ENCODE measurements at regions not wholly inside any gene's neighbourhood (a gene's known extent, or its start where the extent isn't known, plus 50 kb on each side); places are given as distances from the start of the nearest gene placed in this dataset.

GRCh38 chr6:8277769-8278168 lies 157.6 kb downstream of the SLC35B3 start:
- DNase-seq (ENCODE audit: low read depth, low spot score) = no peak
- no peaks in the 10 kb centered on the region for H3K9me3 ChIP-seq (ENCODE audit: insufficient read depth, low read length)
- TF ChIP-seq SUZ12 (IDR thresholded peaks at IDR 0.05; ENCODE audit: extremely low read depth, insufficient read depth, insufficient read length) (no peak), ZNF274 (IDR thresholded peaks at IDR 0.05; ENCODE audit: low read depth, low read length) (no peak), YY1 (IDR thresholded peaks at IDR 0.05; ENCODE audit: insufficient read depth, insufficient read length) (no peak)

GRCh38 chr6:8276148-8276547 lies 159.2 kb downstream of the SLC35B3 start:
- H3K4me3 ChIP-seq (ENCODE audit: insufficient read length, low read depth) = no peak overlapping the region
- no peak for TF ChIP-seq YY1 (IDR thresholded peaks at IDR 0.05; ENCODE audit: insufficient read depth, insufficient read length)
- no peak for TF ChIP-seq ZNF274 (IDR thresholded peaks at IDR 0.05; ENCODE audit: low read depth, low read length)
- no peak for TF ChIP-seq SUZ12 (IDR thresholded peaks at IDR 0.05; ENCODE audit: extremely low read depth, insufficient read depth, insufficient read length)
- no peaks in the 10 kb centered on the region for H3K27me3 ChIP-seq (ENCODE audit: insufficient read depth, insufficient read length)
- H3K36me3 ChIP-seq (ENCODE audit: insufficient read depth, insufficient read length, low read length) = no peaks in the 10 kb centered on the region
- no peaks in the 10 kb centered on the region for H3K4me1 ChIP-seq (ENCODE audit: insufficient read depth, insufficient read length)
- H3K9ac ChIP-seq (ENCODE audit: insufficient read length, low read depth) = no peak overlapping the region
- no peak for DNase-seq (ENCODE audit: low read depth, low spot score)
- H3K9me3 ChIP-seq (ENCODE audit: insufficient read depth, low read length) = no peaks in the 10 kb centered on the region

More at GRCh38 chr6:8277769-8278168, 157.6 kb downstream of the SLC35B3 start:
- no peak overlapping the region for H3K4me3 ChIP-seq (ENCODE audit: insufficient read length, low read depth)
- no peaks in the 10 kb centered on the region for H3K27me3 ChIP-seq (ENCODE audit: insufficient read depth, insufficient read length)
- no peaks in the 10 kb centered on the region for H3K36me3 ChIP-seq (ENCODE audit: insufficient read depth, insufficient read length, low read length)
- no peaks in the 10 kb centered on the region for H3K4me1 ChIP-seq (ENCODE audit: insufficient read depth, insufficient read length)
- no peak overlapping the region for H3K9ac ChIP-seq (ENCODE audit: insufficient read length, low read depth)

- no peaks in the 10 kb centered on the region for H3K9me3 ChIP-seq (ENCODE audit: insufficient read depth, low read length)
- no peak overlapping the region for H3K4me3 ChIP-seq (ENCODE audit: insufficient read length, low read depth)
- no peak overlapping the region for H3K9ac ChIP-seq (ENCODE audit: insufficient read length, low read depth)
- no peaks in the 10 kb centered on the region for H3K36me3 ChIP-seq (ENCODE audit: insufficient read depth, insufficient read length, low read length)
- TF ChIP-seq ZNF274 (IDR thresholded peaks at IDR 0.05; ENCODE audit: low read depth, low read length) = no peak
- no peak for TF ChIP-seq YY1 (IDR thresholded peaks at IDR 0.05; ENCODE audit: insufficient read depth, insufficient read length)
- no peak for TF ChIP-seq SUZ12 (IDR thresholded peaks at IDR 0.05; ENCODE audit: extremely low read depth, insufficient read depth, insufficient read length)
- H3K27me3 ChIP-seq (ENCODE audit: insufficient read depth, insufficient read length) = no peaks in the 10 kb centered on the region
- H3K4me1 ChIP-seq (ENCODE audit: insufficient read depth, insufficient read length) = no peaks in the 10 kb centered on the region
- no peak for DNase-seq (ENCODE audit: low read depth, low spot score)
Measured at GRCh38 chr6:8275667-8276066, 159.7 kb downstream of the SLC35B3 start.

- DNase-seq (ENCODE audit: low read depth, low spot score) = no peak
- H3K9me3 ChIP-seq (ENCODE audit: insufficient read depth, low read length) = 0 out of 2 replicates have a peak, but pooled peaks cover 2% of the 10 kb centered on the region
- no peaks in the 10 kb centered on the region for H3K36me3 ChIP-seq (ENCODE audit: insufficient read depth, insufficient read length, low read length)
- no peaks in the 10 kb centered on the region for H3K27me3 ChIP-seq (ENCODE audit: insufficient read depth, insufficient read length)
- no peak overlapping the region for H3K4me3 ChIP-seq (ENCODE audit: insufficient read length, low read depth)
- no peak overlapping the region for H3K9ac ChIP-seq (ENCODE audit: insufficient read length, low read depth)
- TF ChIP-seq ZNF274 (IDR thresholded peaks at IDR 0.05; ENCODE audit: low read depth, low read length) (no peak), SUZ12 (IDR thresholded peaks at IDR 0.05; ENCODE audit: extremely low read depth, insufficient read depth, insufficient read length) (no peak), YY1 (IDR thresholded peaks at IDR 0.05; ENCODE audit: insufficient read depth, insufficient read length) (no peak)
- H3K4me1 ChIP-seq (ENCODE audit: insufficient read depth, insufficient read length) = no peaks in the 10 kb centered on the region
Measured at GRCh38 chr6:8274226-8274625, 161.1 kb downstream of the SLC35B3 start.

- H3K9me3 ChIP-seq (ENCODE audit: insufficient read depth, low read length) = 0 out of 2 replicates have a peak, but pooled peaks cover 5% of the 10 kb centered on the region
- H3K4me1 ChIP-seq (ENCODE audit: insufficient read depth, insufficient read length) = no peaks in the 10 kb centered on the region
- H3K27me3 ChIP-seq (ENCODE audit: insufficient read depth, insufficient read length) = no peaks in the 10 kb centered on the region
- H3K36me3 ChIP-seq (ENCODE audit: insufficient read depth, insufficient read length, low read length) = no peaks in the 10 kb centered on the region
- DNase-seq (ENCODE audit: low read depth, low spot score) = no peak
- no peak overlapping the region for H3K9ac ChIP-seq (ENCODE audit: insufficient read length, low read depth)
- no peak for TF ChIP-seq ZNF274 (IDR thresholded peaks at IDR 0.05; ENCODE audit: low read depth, low read length)
- TF ChIP-seq YY1 (IDR thresholded peaks at IDR 0.05; ENCODE audit: insufficient read depth, insufficient read length) = no peak
- TF ChIP-seq SUZ12 (IDR thresholded peaks at IDR 0.05; ENCODE audit: extremely low read depth, insufficient read depth, insufficient read length) = no peak
- H3K4me3 ChIP-seq (ENCODE audit: insufficient read length, low read depth) = no peak overlapping the region
Measured at GRCh38 chr6:8269872-8270454, 165.4 kb downstream of the SLC35B3 start.

- Histone ChIP-seq H3K36me3 (ENCODE audit: insufficient read depth, insufficient read length, low read length) (no peaks in the 10 kb centered on the region), H3K4me3 (ENCODE audit: insufficient read length, low read depth) (no peak overlapping the region), H3K4me1 (ENCODE audit: insufficient read depth, insufficient read length) (no peaks in the 10 kb centered on the region), H3K27me3 (ENCODE audit: insufficient read depth, insufficient read length) (no peaks in the 10 kb centered on the region), H3K9me3 (ENCODE audit: insufficient read depth, low read length) (0 out of 2 replicates have a peak, but pooled peaks cover 5% of the 10 kb centered on the region), H3K9ac (ENCODE audit: insufficient read length, low read depth) (no peak overlapping the region)
- DNase-seq (ENCODE audit: low read depth, low spot score) = no peak
- no peak for TF ChIP-seq SUZ12 (IDR thresholded peaks at IDR 0.05; ENCODE audit: extremely low read depth, insufficient read depth, insufficient read length)
- TF ChIP-seq ZNF274 (IDR thresholded peaks at IDR 0.05; ENCODE audit: low read depth, low read length) = no peak
- no peak for TF ChIP-seq YY1 (IDR thresholded peaks at IDR 0.05; ENCODE audit: insufficient read depth, insufficient read length)
Measured at GRCh38 chr6:8269094-8269493, 166.3 kb downstream of the SLC35B3 start.

GRCh38 chr6:8268606-8269005 lies 166.3 kb upstream of the EEF1E1 start:
- TF ChIP-seq ZNF274 (IDR thresholded peaks at IDR 0.05; ENCODE audit: low read depth, low read length) (no peak), SUZ12 (IDR thresholded peaks at IDR 0.05; ENCODE audit: extremely low read depth, insufficient read depth, insufficient read length) (no peak), YY1 (IDR thresholded peaks at IDR 0.05; ENCODE audit: insufficient read depth, insufficient read length) (no peak)
- H3K9ac ChIP-seq (ENCODE audit: insufficient read length, low read depth) = no peak overlapping the region
- H3K4me3 ChIP-seq (ENCODE audit: insufficient read length, low read depth) = no peak overlapping the region
- H3K4me1 ChIP-seq (ENCODE audit: insufficient read depth, insufficient read length) = no peaks in the 10 kb centered on the region
- no peaks in the 10 kb centered on the region for H3K27me3 ChIP-seq (ENCODE audit: insufficient read depth, insufficient read length)
- DNase-seq (ENCODE audit: low read depth, low spot score) = no peak
- H3K9me3 ChIP-seq (ENCODE audit: insufficient read depth, low read length) = 0 out of 2 replicates have a peak, but pooled peaks cover 5% of the 10 kb centered on the region
- H3K36me3 ChIP-seq (ENCODE audit: insufficient read depth, insufficient read length, low read length) = no peaks in the 10 kb centered on the region

Data from NT2/D1 (cell line).